ENCODE measurements at regions not wholly inside any gene's neighbourhood (a gene's known extent, or its start where the extent isn't known, plus 50 kb on each side); places are given as distances from the start of the nearest gene placed in this dataset.

GRCh38 chr6:1144842-1145767 lies 166.8 kb upstream of the FOXQ1 start:
- no peak for DNase-seq

DNA sequence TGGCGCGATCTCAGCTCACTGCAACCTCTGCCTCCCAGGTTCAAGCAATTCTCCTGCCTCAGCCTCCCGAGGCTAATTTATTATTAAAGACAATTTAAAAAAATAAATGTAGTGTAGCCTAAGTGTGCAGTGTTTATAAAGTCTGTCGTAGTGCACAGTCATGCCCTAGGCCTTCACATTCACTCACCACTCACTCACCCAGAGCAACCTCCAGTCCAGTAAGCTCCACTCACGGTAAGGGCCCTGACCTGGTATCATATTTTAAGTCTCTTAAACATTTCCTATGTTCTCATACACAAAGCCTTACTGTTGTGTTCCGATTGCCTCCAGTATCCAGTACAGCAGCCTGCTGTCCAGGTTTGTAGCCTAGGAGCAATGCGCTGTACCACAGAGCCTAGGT lies 168.2 kb upstream of the FOXQ1 start:
- DNase-seq: no peak

- DNase-seq: no peak
Measured at GRCh38 chr6:1139155-1139890, 172.6 kb upstream of the FOXQ1 start.

GRCh38 chr6:1137849-1138248 lies 174.0 kb upstream of the FOXQ1 start:
- no peak for DNase-seq

- no peak for DNase-seq
Measured at GRCh38 chr6:1136827-1137226, 175.1 kb upstream of the FOXQ1 start.

GRCh38 chr6:1136415-1136774 lies 175.5 kb upstream of the FOXQ1 start:
- DNase-seq: no peak

GRCh38 chr6:1135726-1136414 lies 176.0 kb upstream of the FOXQ1 start:
- no peak for DNase-seq

GRCh38 chr6:1131285-1132079 lies 180.4 kb upstream of the FOXQ1 start:
- no peak for DNase-seq

DNA sequence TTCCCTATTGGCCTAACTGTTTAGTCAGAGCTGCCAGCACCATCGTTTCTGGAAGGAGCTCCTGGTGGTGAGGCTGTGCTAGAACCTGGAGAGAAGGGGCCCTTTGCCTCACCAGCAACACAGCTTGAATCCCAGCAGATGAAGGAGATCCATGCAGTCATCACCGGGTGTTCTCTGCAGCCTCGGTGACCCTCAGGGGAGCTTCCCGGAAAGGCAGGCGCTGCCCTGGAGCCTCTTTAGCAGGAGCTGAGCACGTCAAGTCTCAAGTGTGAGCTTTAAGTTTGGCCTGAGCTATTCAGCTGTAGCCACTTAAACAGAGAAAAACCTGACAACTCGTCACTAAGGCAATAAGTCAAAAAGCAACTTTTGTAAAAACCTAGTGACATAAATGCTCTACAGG lies 181.2 kb upstream of the FOXQ1 start:
- DNase-seq: no peak

DNA sequence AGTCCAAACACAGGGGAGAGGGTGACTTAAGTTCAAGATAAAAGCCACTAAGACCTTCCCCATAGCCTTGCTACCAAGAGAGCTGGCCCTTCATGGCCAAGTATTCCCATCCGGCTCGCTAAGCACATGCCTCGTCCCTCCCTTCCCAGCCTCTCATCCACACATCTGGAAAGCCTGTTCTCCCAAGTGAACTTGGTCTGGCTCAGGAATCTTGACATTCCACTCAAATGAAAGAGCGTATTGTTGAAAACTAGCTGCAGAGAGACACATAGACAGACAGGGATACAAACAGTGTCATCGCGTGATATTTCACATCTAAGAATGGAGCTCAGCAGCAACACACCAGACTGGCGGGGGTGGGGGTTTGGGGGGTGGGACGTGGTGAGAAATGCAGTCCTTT lies 182.8 kb upstream of the FOXQ1 start:
- no peak for DNase-seq

DNA sequence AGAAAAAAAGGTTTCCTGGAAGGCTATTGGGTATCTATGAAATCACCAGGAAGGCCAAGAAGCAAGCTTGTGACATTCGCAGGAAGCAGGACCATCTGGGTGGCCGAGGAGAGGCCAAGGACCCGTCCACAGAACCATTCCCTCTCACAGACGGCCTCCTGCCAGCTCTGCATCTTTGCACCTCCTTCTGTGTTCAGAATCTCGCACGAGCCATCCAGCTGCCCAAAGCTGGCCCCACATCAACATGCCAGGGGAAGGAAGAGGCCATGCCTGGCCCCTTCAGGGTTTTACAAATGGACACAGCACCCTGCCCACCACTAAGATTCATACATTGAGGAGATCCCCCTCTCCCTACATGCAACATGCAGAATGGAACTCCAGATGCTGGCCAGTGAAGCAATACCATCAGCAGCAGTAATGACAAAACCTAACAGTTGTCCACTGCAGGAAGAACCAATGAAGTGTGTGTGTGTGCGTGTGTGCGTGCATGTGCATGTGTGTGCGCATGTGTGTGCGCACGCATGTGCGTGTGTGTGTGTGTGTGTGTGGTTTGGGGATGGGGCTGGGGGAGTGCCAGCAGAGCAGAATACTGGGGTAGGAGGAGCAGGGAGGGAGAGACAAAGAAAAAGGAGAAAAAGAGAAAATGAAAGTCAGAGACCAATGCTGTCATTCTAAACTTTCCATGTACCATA lies 184.2 kb upstream of the FOXQ1 start:
- DNase-seq: no peak

DNA sequence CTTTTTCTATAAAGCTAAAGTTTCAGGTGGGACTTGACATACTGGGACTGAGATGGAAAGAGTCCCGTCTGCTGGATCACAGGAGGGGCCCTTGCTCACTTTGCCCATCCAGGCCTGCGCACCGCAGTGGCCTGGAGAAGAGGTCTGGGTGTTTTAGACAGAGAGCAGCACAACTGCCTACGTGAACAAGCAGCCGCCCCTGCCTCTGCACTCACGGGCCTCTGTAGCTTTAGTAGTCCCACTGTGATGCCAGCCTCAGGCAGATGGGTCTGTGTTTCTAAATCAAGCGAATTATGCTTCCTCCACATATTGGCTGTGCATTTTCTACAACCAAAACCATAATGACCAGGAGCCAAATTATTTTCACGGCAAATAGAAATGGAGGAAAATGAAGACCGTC lies 184.8 kb upstream of the FOXQ1 start:
- DNase-seq: no peak

- DNase-seq: no peak
Measured at GRCh38 chr6:1126036-1126435, 185.9 kb upstream of the FOXQ1 start.

- no peak for DNase-seq
Measured at GRCh38 chr6:1125297-1125696, 186.6 kb upstream of the FOXQ1 start.

DNA sequence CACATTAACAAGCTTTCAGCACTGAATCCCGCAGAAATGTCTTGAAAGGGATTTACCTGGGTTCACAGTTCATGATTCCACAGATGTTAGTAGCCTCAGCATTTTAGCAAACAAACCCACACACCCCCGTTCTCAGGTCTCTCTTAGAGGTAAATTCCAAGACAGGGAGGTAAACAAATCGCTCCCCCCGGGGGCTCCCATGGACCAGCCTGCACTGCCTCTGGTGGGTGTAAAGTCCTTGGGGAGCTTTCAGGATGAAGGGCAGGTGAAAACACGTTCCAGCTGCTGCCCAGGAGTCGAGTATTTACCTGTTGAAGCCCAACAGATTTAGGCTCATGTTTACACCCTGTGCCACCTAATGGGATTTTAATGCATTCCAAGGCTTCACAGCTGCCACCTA lies 187.0 kb upstream of the FOXQ1 start:
- no peak for DNase-seq

DNA sequence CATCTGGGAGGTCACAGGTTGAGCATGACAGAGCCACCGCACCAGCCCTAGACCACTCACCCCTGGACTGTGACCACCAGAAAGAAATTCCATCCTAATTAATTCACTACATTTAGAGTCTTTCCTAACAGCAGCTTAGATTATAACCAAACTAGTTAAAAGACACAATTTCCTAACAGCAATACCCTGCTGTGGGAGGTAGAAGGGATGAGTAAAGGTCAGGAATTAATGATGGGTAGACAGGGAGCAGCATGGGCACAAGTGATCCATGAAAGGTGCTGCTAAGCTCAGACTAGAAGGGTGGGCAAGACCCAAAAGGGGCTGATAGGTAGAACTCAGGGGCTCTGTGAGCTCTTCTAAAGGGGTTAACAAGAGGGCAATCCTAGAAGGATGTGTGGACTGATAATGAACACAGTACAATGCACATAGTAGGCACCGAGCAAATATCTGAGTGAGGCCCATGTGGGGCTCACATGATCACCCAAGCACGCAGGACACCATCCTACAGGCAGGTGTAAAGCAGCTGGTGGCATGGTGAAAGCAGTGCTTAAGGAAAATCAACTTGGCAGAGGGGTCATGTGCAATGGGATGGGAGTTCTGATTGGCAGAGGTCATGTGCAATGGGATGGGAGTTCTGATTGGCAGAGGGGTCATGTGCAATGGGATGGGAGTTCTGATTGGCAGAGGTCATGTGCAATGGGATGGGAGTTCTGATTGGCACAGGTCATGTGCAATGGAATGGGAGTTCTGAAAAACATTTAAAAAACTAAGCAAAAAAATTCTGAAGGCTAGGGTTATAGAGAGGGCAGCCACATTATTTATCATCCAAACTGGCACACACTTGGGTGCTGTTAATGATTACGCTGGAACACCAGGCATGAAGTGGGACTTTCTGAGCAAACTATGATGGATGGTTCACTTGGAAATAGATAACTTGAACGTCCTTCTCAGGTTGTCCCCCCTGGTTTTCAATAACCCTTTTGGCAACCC lies 188.2 kb upstream of the FOXQ1 start:
- no peak for DNase-seq

GRCh38 chr6:1122083-1122482 lies 189.8 kb upstream of the FOXQ1 start:
- no peak for DNase-seq

DNA sequence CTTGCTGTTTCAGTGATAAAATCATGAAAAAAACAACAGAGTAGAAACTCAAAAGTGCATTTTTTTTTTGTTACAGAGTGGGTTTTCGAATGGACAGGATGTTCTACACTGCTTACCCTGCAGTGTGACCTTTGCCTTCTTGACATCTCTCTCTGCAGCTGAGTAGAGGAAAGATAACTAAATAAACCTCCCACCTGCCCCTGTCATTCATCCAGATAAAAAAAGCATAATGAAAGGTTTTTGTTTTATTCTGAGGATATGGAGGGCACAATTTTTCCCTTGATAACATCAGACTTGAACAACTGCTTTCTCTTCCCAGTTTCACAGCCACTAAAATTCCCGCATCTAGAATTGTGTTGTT lies 193.6 kb upstream of the FOXQ1 start:
- DNase-seq: no peak

GRCh38 chr6:1117530-1118286 lies 194.2 kb upstream of the FOXQ1 start:
- no peak for DNase-seq

DNA sequence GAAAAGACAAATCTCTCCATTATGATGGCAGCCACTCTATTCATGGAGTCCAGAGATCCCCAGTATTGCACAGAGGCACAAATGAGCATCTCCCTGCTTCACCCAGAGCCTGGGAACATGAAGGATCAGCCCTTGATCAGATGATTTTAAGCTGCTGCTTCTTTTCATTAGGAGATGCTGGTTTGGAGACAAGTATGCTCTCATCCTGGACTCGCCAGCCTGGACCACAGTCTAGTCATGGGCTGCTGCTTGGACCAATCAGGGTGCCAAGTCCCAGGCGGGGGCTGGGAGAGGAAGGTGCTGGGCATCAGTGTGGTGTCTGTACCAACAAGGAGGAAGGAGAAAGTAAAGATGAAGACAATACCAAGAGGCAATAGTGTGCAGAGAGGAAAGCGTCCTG lies 195.7 kb upstream of the FOXQ1 start:
- no peak for DNase-seq
